ENCODE measurements at regions not wholly inside any gene's neighbourhood (a gene's known extent, or its start where the extent isn't known, plus 50 kb on each side); places are given as distances from the start of the nearest gene placed in this dataset.
"Not testable (repeated sequence)": the region's sequence is repeated elsewhere in the genome, so short reads cannot be mapped to it uniquely, and the experiment has no call there.

- DNase-seq (ENCODE audit: low read depth) = no peak
- H3K4me3 ChIP-seq (ENCODE audit: low read length) = no peak overlapping the region
- TF ChIP-seq CTCF (conservative IDR thresholded peaks at IDR 0.05; ENCODE audit: low read length) = no peak
Measured at GRCh38 chr18:1133541-1133940, 228.9 kb downstream of the ADCYAP1 start.

DNA sequence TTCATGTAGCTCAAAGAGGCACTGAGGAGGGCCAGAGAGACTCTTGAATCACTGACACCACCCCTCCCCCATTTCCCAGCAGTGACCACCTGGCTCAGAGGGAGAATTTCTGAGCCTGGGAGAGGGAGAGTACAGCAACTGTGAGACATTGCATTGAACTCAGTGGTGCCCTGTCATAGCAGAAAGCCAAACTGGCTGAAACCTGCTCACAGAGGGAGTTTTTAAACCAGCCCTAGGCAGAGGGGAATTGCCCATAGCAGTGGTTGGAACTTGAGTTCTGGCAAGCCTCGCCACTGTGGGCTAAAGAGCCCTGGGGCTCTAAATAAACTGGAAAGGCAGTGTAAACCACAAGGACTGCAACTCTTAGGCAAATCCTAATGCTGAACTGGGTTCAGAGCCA, 243.1 kb downstream of the ADCYAP1 start:
- no peak overlapping the region for H3K4me3 ChIP-seq (ENCODE audit: low read length)
- TF ChIP-seq CTCF (conservative IDR thresholded peaks at IDR 0.05; ENCODE audit: low read length) = no peak
- no peak for DNase-seq (ENCODE audit: low read depth)

GRCh38 chr18:1149709-1150108, 245.0 kb downstream of the ADCYAP1 start:
- no peak overlapping the region for H3K4me3 ChIP-seq (ENCODE audit: low read length)
- no peak for TF ChIP-seq CTCF (conservative IDR thresholded peaks at IDR 0.05; ENCODE audit: low read length)
- no peak for DNase-seq (ENCODE audit: low read depth)

DNA sequence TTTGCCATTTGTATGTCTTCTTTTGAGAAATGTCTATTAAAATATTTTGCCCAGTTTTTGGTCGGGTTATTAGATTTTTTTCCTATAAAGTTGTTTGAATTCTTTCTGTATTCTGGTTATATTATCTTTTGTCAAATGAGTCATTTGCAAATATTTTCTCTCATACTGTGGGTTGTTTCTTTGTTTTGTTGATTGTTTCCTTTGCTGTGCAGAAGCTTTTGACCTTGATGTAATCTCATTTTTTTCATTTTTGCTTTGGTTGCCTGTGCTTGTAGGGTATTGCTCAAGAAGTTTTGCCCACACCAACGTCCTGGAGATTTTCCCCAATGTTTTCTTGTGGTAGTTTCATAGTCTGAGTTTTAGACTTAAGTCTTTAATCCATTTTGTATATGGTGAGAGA, 245.7 kb downstream of the ADCYAP1 start:
- H3K4me3 ChIP-seq (ENCODE audit: low read length) = no peak overlapping the region
- no peak for TF ChIP-seq CTCF (conservative IDR thresholded peaks at IDR 0.05; ENCODE audit: low read length)
- no peak for DNase-seq (ENCODE audit: low read depth)

DNA sequence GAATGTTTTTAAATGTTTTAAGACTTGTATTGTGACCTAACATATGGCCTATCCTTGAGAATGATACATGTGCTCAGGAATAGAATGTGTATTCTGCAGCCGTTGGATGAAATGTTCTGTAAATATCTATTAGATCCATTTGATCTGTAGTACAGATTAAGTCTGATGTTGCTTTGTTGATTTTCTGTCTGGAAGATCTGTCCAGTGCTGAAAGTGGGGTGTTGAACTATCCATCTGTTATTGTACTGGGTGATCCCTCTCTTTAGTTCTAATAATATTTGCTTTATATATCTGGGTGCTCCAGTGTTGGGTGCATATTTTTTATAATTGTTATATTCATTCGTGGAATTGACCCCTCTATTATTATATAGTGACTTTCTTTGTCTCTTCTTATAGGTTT, 248.3 kb downstream of the ADCYAP1 start:
- DNase-seq (ENCODE audit: low read depth); H3K4me3 ChIP-seq (ENCODE audit: low read length): not testable (repeated sequence)

GRCh38 chr18:1173593-1173992, 268.9 kb downstream of the ADCYAP1 start:
- no peak for TF ChIP-seq CTCF (conservative IDR thresholded peaks at IDR 0.05; ENCODE audit: low read length)
- no peak overlapping the region for H3K4me3 ChIP-seq (ENCODE audit: low read length)

GRCh38 chr18:1177232-1177631, 272.6 kb downstream of the ADCYAP1 start:
- DNase-seq (ENCODE audit: low read depth) = no peak
- H3K4me3 ChIP-seq (ENCODE audit: low read length) = no peak overlapping the region
- TF ChIP-seq CTCF (conservative IDR thresholded peaks at IDR 0.05; ENCODE audit: low read length) = no peak

More at GRCh38 chr18:1173593-1173992, 268.9 kb downstream of the ADCYAP1 start:
- DNase-seq (ENCODE audit: low read depth) = no peak

DNA sequence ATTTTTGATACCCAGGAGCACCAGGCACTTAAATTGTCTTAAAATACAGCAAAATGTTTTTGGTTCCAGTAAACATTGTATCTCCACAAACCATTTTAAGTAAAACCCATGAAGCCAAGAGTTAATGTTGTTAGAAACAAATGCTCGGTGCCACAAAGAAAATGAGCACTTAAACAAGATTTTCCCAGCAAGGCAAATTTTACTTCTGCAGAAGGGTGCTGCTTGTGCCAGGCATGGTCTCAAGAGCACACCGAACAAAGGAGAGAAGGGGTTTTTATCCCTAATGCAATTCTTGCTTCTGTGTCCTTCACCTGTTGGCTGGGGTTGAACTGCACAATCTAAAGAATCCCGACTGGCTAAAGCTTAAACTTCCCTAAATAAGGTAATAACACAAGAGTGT, 286.7 kb downstream of the ADCYAP1 start:
- no peak for TF ChIP-seq CTCF (conservative IDR thresholded peaks at IDR 0.05; ENCODE audit: low read length)
- no peak for DNase-seq (ENCODE audit: low read depth)
- H3K4me3 ChIP-seq (ENCODE audit: low read length) = no peak overlapping the region

All from AG10803 (cell line).